ENCODE measurements at regions not wholly inside any gene's neighbourhood (a gene's known extent, or its start where the extent isn't known, plus 50 kb on each side); places are given as distances from the start of the nearest gene placed in this dataset.

GRCh38 chr6:206264-206663 is 86.0 kb upstream of the DUSP22 start:
- ChIA-PET CTCF (no interaction called here), POLR2A (interaction anchor here (0.5 to 0.6 kb wide), 2 partner anchors 106 to 1242 kb away, joined by 5 read pairs; no protein-coding TSS in a partner anchor)
- H3K36me3 ChIP-seq (ENCODE audit: control insufficient read depth, insufficient read depth, low read length) = no peaks in the 10 kb centered on the region
- H3K4me1 ChIP-seq (ENCODE audit: control insufficient read depth, insufficient read depth, low read length) = no peaks in the 10 kb centered on the region
- H3K9me3 ChIP-seq (ENCODE audit: control insufficient read depth, insufficient read depth, low read depth, low read length) = no peaks in the 10 kb centered on the region
- no peaks in the 10 kb centered on the region; the same call in none of the 2 replicates for H3K27me3 ChIP-seq (ENCODE audit: control insufficient read depth, insufficient read depth, low read length)
- TF ChIP-seq, protein P1, sequence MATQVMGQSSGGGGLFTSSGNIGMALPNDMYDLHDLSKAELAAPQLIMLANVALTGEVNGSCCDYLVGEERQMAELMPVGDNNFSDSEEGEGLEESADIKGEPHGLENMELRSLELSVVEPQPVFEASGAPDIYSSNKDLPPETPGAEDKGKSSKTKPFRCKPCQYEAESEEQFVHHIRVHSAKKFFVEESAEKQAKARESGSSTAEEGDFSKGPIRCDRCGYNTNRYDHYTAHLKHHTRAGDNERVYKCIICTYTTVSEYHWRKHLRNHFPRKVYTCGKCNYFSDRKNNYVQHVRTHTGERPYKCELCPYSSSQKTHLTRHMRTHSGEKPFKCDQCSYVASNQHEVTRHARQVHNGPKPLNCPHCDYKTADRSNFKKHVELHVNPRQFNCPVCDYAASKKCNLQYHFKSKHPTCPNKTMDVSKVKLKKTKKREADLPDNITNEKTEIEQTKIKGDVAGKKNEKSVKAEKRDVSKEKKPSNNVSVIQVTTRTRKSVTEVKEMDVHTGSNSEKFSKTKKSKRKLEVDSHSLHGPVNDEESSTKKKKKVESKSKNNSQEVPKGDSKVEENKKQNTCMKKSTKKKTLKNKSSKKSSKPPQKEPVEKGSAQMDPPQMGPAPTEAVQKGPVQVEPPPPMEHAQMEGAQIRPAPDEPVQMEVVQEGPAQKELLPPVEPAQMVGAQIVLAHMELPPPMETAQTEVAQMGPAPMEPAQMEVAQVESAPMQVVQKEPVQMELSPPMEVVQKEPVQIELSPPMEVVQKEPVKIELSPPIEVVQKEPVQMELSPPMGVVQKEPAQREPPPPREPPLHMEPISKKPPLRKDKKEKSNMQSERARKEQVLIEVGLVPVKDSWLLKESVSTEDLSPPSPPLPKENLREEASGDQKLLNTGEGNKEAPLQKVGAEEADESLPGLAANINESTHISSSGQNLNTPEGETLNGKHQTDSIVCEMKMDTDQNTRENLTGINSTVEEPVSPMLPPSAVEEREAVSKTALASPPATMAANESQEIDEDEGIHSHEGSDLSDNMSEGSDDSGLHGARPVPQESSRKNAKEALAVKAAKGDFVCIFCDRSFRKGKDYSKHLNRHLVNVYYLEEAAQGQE (IDR thresholded peaks at IDR 0.05; ENCODE audit: insufficient read depth in 1 of 2, low read depth in 2 of 2, low read length in 1 of 2) = no peak
- TF ChIP-seq CTCF (IDR thresholded peaks at IDR 0.05) (no peak), POLR2AphosphoS5 (IDR thresholded peaks at IDR 0.05; ENCODE audit: low read depth, low read length) (no peak), SIN3A (IDR thresholded peaks at IDR 0.05; ENCODE audit: borderline replicate concordance, insufficient read depth, low read depth, low read length) (no peak), TCF7L2 (IDR thresholded peaks at IDR 0.05; ENCODE audit: low read depth, low read length) (no peak)
- no TSS peak for BruUV-seq (replicated peaks)
- intact Hi-C loops (cut with micrococcal nuclease; ENCODE audit: unreplicated experiment) = no loop called here
- DNase-seq (ENCODE audit: low read depth, low spot score) = no peak
- no peak for ATAC-seq
- no peak overlapping the region for H3K4me3 ChIP-seq (ENCODE audit: low read depth in 2 of 2, low read length in 2 of 2)
- in situ Hi-C loops (cut with HindIII; ENCODE audit: low pct_unique_long_range_greater_than_20kb, low sequenced_read_pairs) = no loop called here
- no peak overlapping the region for H3K27ac ChIP-seq (ENCODE audit: low read length)

DNA sequence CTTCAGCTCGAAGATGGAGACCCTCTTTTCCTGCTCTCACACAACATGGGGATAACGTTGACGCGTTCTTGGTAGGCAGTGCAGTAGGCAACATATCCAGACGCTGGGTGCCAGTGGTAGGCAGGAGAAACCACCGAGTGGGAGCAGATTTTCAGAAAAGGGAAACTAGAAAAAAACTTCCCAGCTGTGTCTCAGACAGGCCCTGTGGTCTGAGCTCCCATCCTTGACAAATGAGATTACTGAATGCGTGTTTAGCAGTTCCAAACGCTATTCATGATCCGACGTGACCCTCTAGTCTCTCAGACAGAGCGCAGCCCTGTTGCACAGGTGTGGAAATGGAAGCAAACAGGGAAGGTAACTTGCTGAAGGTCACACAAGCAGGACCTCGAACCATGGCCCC is 83.9 kb upstream of the DUSP22 start:
- ChIA-PET POLR2A (no interaction called here), CTCF (no interaction called here)
- ATAC-seq (no peak), DNase-seq (ENCODE audit: low read depth, low spot score) (no peak)
- Histone ChIP-seq H3K27me3 (ENCODE audit: control insufficient read depth, insufficient read depth, low read length) (no peaks in the 10 kb centered on the region; the same call in none of the 2 replicates), H3K9me3 (ENCODE audit: control insufficient read depth, insufficient read depth, low read depth, low read length) (no peaks in the 10 kb centered on the region), H3K4me3 (ENCODE audit: low read depth in 2 of 2, low read length in 2 of 2) (no peak overlapping the region), H3K27ac (ENCODE audit: low read length) (no peak overlapping the region), H3K36me3 (ENCODE audit: control insufficient read depth, insufficient read depth, low read length) (no peaks in the 10 kb centered on the region), H3K4me1 (ENCODE audit: control insufficient read depth, insufficient read depth, low read length) (no peaks in the 10 kb centered on the region)
- no TSS peak for BruUV-seq (replicated peaks)
- intact Hi-C loops (cut with micrococcal nuclease; ENCODE audit: unreplicated experiment) (no loop called here), in situ Hi-C loops (cut with HindIII; ENCODE audit: low pct_unique_long_range_greater_than_20kb, low sequenced_read_pairs) (no loop called here)
- TF ChIP-seq SIN3A (IDR thresholded peaks at IDR 0.05; ENCODE audit: borderline replicate concordance, insufficient read depth, low read depth, low read length) (no peak), POLR2AphosphoS5 (IDR thresholded peaks at IDR 0.05; ENCODE audit: low read depth, low read length) (no peak), TCF7L2 (IDR thresholded peaks at IDR 0.05; ENCODE audit: low read depth, low read length) (no peak), CTCF (IDR thresholded peaks at IDR 0.05) (no peak)
- TF ChIP-seq, protein P1 (IDR thresholded peaks at IDR 0.05; ENCODE audit: insufficient read depth in 1 of 2, low read depth in 2 of 2, low read length in 1 of 2) = no peak

Measured in Panc1 (cell line).